ENCODE measurements at regions not wholly inside any gene's neighbourhood (a gene's known extent, or its start where the extent isn't known, plus 50 kb on each side); places are given as distances from the start of the nearest gene placed in this dataset.
A peak's percentile ranks its signal among the peaks of the same experiment; 100 is the strongest.

- Histone ChIP-seq H3K36me3 (replicated peaks; ENCODE audit: control insufficient read depth, insufficient read depth, low read length) (no peaks in the 10 kb centered on the region), H3K4me3 (ENCODE audit: insufficient read depth, low read depth, low read length) (no peak overlapping the region), H3K27me3 (ENCODE audit: control insufficient read depth, insufficient read depth, low read length) (no peaks in the 10 kb centered on the region)
- DNase-seq, result peak; percentile 57
Measured at GRCh38 chr10:78359640-78360091, 326.0 kb downstream of the RPS24 start.

GRCh38 chr10:78360284-78360683 is 326.6 kb downstream of the RPS24 start:
- no peak for DNase-seq
- H3K36me3 ChIP-seq (replicated peaks; ENCODE audit: control insufficient read depth, insufficient read depth, low read length), result no peaks in the 10 kb centered on the region
- no peaks in the 10 kb centered on the region for H3K27me3 ChIP-seq (ENCODE audit: control insufficient read depth, insufficient read depth, low read length)
- H3K4me3 ChIP-seq (ENCODE audit: insufficient read depth, low read depth, low read length), result no peak overlapping the region

GRCh38 chr10:78361031-78361430 is 327.4 kb downstream of the RPS24 start:
- DNase-seq, result no peak
- no peak overlapping the region for H3K4me3 ChIP-seq (ENCODE audit: insufficient read depth, low read depth, low read length)

GRCh38 chr10:78362406-78363022 is 328.9 kb downstream of the RPS24 start:
- no peak for DNase-seq
- Histone ChIP-seq H3K4me3 (ENCODE audit: insufficient read depth, low read depth, low read length) (no peak overlapping the region), H3K27me3 (ENCODE audit: control insufficient read depth, insufficient read depth, low read length) (no peaks in the 10 kb centered on the region), H3K36me3 (replicated peaks; ENCODE audit: control insufficient read depth, insufficient read depth, low read length) (no peaks in the 10 kb centered on the region)

More at GRCh38 chr10:78361031-78361430, 327.4 kb downstream of the RPS24 start:
- H3K27me3 ChIP-seq (ENCODE audit: control insufficient read depth, insufficient read depth, low read length), result no peaks in the 10 kb centered on the region
- no peaks in the 10 kb centered on the region for H3K36me3 ChIP-seq (replicated peaks; ENCODE audit: control insufficient read depth, insufficient read depth, low read length)

- DNase-seq, result no peak
- Histone ChIP-seq H3K27me3 (ENCODE audit: control insufficient read depth, insufficient read depth, low read length) (no peaks in the 10 kb centered on the region), H3K4me3 (ENCODE audit: insufficient read depth, low read depth, low read length) (no peak overlapping the region), H3K36me3 (replicated peaks; ENCODE audit: control insufficient read depth, insufficient read depth, low read length) (no peaks in the 10 kb centered on the region)
Measured at GRCh38 chr10:78363190-78363589, 329.5 kb downstream of the RPS24 start.

- H3K27me3 ChIP-seq (ENCODE audit: control insufficient read depth, insufficient read depth, low read length), result no peaks in the 10 kb centered on the region
- no peak for DNase-seq
- no peak overlapping the region for H3K4me3 ChIP-seq (ENCODE audit: insufficient read depth, low read depth, low read length)
- H3K36me3 ChIP-seq (replicated peaks; ENCODE audit: control insufficient read depth, insufficient read depth, low read length), result no peaks in the 10 kb centered on the region
Measured at GRCh38 chr10:78365694-78366093, 332.0 kb downstream of the RPS24 start.

GRCh38 chr10:78366663-78367411 is 333.2 kb downstream of the RPS24 start:
- H3K27me3 ChIP-seq (ENCODE audit: control insufficient read depth, insufficient read depth, low read length), result no peaks in the 10 kb centered on the region
- H3K36me3 ChIP-seq (replicated peaks; ENCODE audit: control insufficient read depth, insufficient read depth, low read length), result no peaks in the 10 kb centered on the region
- DNase-seq, result peak; percentile 57
- H3K4me3 ChIP-seq (ENCODE audit: insufficient read depth, low read depth, low read length), result no peak overlapping the region

GRCh38 chr10:78367751-78368150 is 334.1 kb downstream of the RPS24 start:
- H3K27me3 ChIP-seq (ENCODE audit: control insufficient read depth, insufficient read depth, low read length), result no peaks in the 10 kb centered on the region
- DNase-seq, result no peak
- H3K36me3 ChIP-seq (replicated peaks; ENCODE audit: control insufficient read depth, insufficient read depth, low read length), result no peaks in the 10 kb centered on the region
- H3K4me3 ChIP-seq (ENCODE audit: insufficient read depth, low read depth, low read length), result no peak overlapping the region

GRCh38 chr10:78371136-78371535 is 337.5 kb downstream of the RPS24 start:
- peak; percentile 71 for DNase-seq
- Histone ChIP-seq H3K4me3 (ENCODE audit: insufficient read depth, low read depth, low read length) (no peak overlapping the region), H3K36me3 (replicated peaks; ENCODE audit: control insufficient read depth, insufficient read depth, low read length) (no peaks in the 10 kb centered on the region), H3K27me3 (ENCODE audit: control insufficient read depth, insufficient read depth, low read length) (no peaks in the 10 kb centered on the region; the same call in 1 of the 2 replicates)

- no peak for DNase-seq
- no peaks in the 10 kb centered on the region for H3K36me3 ChIP-seq (replicated peaks; ENCODE audit: control insufficient read depth, insufficient read depth, low read length)
- no peaks in the 10 kb centered on the region; the same call in 1 of the 2 replicates for H3K27me3 ChIP-seq (ENCODE audit: control insufficient read depth, insufficient read depth, low read length)
- H3K4me3 ChIP-seq (ENCODE audit: insufficient read depth, low read depth, low read length), result no peak overlapping the region
Measured at GRCh38 chr10:78372806-78373205, 339.1 kb downstream of the RPS24 start.

GRCh38 chr10:78374331-78375028 is 340.8 kb downstream of the RPS24 start:
- Histone ChIP-seq H3K36me3 (replicated peaks; ENCODE audit: control insufficient read depth, insufficient read depth, low read length) (no peaks in the 10 kb centered on the region), H3K4me3 (ENCODE audit: insufficient read depth, low read depth, low read length) (no peak overlapping the region), H3K27me3 (ENCODE audit: control insufficient read depth, insufficient read depth, low read length) (no peaks in the 10 kb centered on the region; the same call in 1 of the 2 replicates)
- no peak for DNase-seq

GRCh38 chr10:78375854-78376785 is 342.5 kb downstream of the RPS24 start:
- no peak for DNase-seq
- H3K36me3 ChIP-seq (replicated peaks; ENCODE audit: control insufficient read depth, insufficient read depth, low read length), result no peaks in the 10 kb centered on the region
- no peaks in the 10 kb centered on the region; the same call in 1 of the 2 replicates for H3K27me3 ChIP-seq (ENCODE audit: control insufficient read depth, insufficient read depth, low read length)
- H3K4me3 ChIP-seq (ENCODE audit: insufficient read depth, low read depth, low read length), result no peak overlapping the region

- peak; percentile 56 for DNase-seq
- H3K27me3 ChIP-seq (ENCODE audit: control insufficient read depth, insufficient read depth, low read length), result no peaks in the 10 kb centered on the region; the same call in 1 of the 2 replicates
- no peaks in the 10 kb centered on the region for H3K36me3 ChIP-seq (replicated peaks; ENCODE audit: control insufficient read depth, insufficient read depth, low read length)
- H3K4me3 ChIP-seq (ENCODE audit: insufficient read depth, low read depth, low read length), result no peak overlapping the region
Measured at GRCh38 chr10:78377356-78377755, 343.7 kb downstream of the RPS24 start.

GRCh38 chr10:78378192-78378591 is 344.5 kb downstream of the RPS24 start:
- no peak for DNase-seq
- Histone ChIP-seq H3K36me3 (replicated peaks; ENCODE audit: control insufficient read depth, insufficient read depth, low read length) (no peaks in the 10 kb centered on the region), H3K4me3 (ENCODE audit: insufficient read depth, low read depth, low read length) (no peak overlapping the region), H3K27me3 (ENCODE audit: control insufficient read depth, insufficient read depth, low read length) (no peaks in the 10 kb centered on the region; the same call in 1 of the 2 replicates)

Measured in H7 (cell line).